HTERT RPE-1 (cell line): ENCODE measurements at regions not wholly inside any gene's neighbourhood (a gene's known extent, or its start where the extent isn't known, plus 50 kb on each side); places are given as distances from the start of the nearest gene placed in this dataset.
"Not testable (repeated sequence)": the region's sequence is repeated elsewhere in the genome, so short reads cannot be mapped to it uniquely, and the experiment has no call there.

Experiments used
- in situ Hi-C: fragments of 300-500 bp; cut with MboI; formaldehyde crosslinking; loops from 4 replicates; pipeline ENCODE4 v1.14.3; 2020; ENCODE audit warnings: low sequenced_read_pairs

DNA sequence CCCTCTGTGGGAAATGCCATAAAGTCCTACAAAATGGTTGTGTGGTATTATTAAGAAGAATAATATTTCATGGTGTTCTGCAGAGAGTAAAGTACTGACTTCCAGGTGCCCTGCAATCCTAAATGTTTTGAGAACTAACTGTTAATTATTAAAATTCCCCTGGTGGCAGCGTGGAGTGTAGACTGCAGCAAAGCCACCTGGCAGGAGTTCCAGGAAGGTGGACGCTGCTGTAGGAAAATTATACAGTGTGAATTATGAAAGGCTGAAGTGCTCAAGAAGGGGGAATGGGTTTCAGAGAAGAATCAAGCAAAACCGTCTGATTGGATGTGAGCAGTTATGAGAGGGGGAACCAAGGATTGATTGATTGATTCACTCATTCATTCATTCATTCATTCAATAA is 572.4 kb upstream of the PPP2R3A start:
- in situ Hi-C loops = no loop called here

DNA sequence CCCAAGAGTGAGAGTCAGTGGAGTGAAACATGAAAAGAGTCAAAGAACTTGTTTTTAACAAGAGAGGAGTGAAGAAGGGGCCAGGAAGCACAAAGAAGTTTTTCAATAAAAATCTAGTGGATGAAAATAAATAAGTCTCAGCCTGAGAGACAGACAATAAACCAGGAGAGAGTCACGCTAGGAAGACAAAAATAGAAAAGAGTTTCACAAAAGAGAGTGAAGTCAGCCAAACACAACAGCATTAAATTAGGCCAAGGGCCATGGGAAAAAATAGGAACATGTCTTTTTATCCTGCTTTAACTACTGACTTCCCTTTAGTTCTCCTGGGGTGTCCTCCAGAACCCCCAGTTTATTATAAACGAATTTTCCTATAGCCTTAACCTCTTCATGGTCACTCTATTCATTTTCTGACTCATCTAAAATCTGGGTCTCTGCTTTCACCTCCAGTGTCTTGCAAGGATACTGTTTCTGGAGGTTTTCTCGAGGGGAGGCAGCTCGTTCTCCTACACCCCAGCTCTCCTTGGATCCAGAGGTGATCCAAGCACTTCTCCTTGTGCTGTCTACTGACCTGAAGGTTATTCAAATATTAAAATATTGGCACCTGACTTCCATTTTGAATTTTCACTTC is 571.5 kb upstream of the PPP2R3A start:
- in situ Hi-C loops = no loop called here

DNA sequence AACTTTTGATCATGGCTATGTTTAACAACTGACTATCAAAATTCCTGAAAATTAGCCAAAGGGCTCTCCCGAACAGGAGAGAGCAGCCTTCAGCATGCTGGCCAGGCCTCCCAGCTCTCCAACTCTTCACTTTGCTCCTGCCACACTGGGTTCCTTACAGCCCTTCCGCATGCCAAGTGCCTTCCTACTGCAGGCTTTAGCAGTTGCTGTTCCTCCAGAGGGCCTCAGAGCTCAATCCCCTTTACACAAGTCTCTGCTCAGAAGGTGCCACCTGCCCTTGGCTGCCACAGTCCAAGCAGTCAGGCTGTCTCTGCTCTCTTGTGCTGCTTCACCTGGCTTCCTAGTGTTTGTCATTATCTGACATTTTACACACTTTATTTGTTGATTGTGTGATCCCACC is 553.1 kb upstream of the PPP2R3A start:
- in situ Hi-C loops = no loop called here

DNA sequence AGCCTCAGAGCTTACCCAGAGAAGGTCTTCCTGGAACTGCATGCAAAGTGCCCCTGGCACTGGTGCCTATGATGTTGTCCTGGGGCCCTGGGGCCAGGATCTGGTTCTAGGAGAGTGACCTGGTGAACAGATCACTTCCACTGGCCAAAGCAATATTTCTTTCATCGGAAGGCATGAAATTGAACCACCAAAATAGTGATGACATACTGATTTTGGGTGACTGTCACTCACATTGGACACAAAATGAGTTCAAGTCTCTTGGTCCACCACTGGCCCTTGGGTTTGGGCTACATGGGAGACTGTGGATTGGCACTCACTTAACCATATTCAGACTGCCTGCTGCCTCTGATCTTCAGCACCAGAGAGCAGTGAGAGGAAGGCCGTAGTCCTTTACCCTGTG is 549.3 kb upstream of the PPP2R3A start:
- in situ Hi-C loops = no loop called here

DNA sequence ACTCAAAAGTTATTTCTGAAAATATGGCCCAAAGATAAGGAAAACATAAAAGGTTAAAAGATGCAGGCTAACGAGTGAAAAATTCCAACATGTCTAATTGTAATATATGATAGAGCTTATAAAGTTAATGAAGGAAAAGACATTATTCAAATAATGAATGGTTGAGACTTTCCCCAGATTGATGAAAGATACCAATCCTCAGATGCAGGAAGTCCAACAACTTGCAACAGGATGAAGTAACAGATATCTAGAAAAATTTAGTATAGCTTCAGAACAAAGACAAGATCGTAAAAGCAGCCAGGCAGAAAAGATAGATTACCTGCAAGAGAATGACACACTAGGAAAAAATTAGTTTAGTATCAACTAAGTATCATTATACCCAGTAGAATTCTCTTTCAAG is 546.4 kb upstream of the PPP2R3A start:
- in situ Hi-C loops = no loop called here

DNA sequence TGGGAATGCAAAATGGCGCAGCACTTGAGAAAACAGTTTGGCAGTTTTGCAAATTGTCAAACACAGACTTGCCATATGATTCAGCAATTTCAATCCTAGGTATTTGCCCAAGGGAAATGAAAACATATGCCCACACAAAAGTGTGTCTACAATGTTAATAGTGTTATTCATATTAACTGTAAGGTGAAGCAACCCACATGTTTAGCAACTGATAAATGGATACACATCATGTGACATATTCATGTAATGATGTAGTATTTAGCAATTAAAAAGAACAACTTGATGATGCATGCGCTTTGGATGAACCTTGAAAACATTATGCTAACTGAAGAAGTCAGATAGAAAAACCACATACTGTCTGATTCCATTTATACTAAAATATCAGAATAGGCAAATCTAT is 539.0 kb upstream of the PPP2R3A start:
- in situ Hi-C loops = no loop called here

DNA sequence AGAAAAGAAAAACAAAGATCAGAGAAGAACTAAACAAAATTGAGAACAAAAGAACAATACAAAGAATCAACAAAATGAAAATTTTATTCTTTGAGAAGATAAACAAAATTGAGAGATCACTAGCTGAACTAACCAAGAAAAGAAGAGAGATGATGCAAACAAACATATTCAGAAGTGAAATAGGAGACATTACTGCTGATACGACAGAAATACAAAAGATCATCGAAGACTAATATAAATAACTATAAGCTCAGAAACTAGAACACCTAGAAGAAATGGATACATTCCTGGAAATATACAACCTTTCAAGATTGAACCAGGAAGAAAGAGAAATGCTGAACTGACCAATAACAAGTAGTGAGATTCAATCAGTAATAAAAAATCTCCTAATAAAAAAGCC is 533.1 kb upstream of the PPP2R3A start:
- in situ Hi-C loops = no loop called here

DNA sequence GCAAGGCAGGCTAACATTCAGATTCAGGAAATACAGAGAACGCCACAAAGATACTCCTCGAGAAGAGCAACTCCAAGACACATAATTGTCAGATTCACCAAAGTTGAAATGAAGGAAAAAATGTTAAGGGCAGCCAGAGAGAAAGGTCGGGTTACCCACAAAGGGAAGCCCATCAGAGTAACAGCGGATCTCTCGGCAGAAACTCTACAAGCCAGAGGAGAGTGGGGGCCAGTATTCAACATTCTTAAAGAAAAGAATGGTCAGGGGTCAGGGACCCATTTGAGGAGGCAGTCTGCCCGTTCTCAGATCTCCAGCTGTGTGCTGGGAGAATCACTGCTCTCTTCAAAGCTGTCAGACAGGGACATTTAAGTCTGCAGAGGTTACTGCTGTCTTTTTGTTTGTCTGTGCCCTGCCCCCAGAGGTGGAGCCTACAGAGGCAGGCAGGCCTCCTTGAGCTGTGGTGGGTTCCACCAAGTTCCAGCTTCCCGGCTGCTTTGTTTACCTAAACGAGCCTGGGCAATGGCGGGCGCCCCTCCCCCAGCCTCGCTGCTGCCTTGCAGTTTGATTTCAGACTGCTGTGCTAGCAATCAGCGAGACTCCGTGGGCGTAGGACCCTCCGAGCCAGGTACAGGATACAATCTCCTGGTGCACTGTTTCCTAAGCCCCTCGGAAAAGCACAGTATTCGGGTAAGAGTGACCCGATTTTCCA is 526.5 kb upstream of the PPP2R3A start:
- in situ Hi-C loops = not testable (repeated sequence)

DNA sequence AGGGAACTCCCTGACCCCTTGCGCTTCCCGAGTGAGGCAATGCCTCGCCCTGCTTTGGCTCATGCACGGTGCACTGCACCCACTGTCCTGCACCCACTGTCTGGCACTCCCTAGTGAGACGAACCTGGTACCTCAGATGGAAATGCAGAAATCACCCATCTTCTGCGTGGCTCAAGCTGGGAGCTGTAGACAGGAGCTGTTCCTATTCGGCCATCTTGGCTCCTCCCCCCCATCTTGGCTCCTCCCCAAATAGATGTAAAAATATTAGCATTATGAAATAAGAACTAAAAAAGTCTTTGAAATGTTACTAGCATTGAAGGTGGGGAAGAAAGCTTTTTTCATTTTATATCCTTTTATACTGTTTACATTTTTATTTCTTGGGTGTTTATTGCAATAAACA is 525.9 kb upstream of the PPP2R3A start:
- in situ Hi-C loops = not testable (repeated sequence)

DNA sequence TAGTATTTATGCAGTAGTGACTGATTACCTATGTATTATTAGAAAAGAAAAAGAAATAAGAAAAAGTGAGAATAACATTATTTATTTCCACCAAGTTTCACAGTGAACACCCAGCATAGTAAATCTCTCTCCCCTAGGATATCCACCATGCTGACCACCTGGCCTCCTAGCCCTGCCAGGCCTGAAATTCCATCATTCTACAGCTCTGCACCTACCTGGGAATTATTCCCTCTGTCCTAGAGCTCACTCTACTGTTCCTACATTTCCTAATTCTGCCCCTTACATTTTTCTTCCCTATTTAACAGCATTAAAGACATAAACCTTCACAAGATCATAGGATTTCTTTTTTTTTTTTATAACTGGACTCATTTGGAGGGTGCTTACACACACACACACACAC is 525.3 kb upstream of the PPP2R3A start:
- in situ Hi-C loops = no loop called here

DNA sequence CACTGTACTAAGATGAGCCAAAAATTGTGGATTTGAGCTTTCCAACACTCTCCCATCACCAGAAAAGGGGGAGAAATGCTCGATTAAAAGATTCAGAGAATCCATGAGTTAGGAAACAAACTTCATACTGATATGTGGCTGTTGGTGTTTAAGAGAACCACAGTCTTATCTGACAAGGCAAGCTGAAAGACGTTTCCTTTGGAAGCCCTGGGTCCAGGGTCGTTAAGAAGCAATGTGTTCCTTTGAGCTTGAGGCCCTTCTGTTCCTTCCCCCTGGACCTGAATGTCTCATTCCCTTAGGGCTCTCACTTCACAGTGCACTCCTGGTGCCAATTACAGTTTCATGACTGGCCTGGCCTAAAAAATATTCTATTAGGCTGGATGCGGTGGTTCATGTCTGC is 524.8 kb upstream of the PPP2R3A start:
- in situ Hi-C loops = no loop called here

DNA sequence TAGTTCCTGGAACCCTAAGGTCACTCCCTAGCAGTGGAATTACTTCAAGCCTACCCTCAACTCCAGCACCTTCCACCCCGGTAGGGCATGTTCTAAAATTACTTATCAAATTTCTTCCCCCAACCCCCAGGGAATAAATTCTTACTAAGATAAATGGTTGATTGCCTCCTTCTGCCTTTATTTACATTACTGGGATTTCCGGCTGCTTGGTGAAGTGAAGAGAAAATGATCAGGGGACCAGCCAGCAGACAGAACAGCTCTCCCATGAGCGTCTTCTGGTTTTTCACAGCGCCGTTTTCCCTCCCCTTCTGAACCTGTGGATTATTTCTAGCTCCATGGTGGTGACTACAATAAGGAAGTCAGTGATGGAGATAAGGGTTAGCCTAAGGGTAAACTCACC is 521.5 kb upstream of the PPP2R3A start:
- in situ Hi-C loops = no loop called here

DNA sequence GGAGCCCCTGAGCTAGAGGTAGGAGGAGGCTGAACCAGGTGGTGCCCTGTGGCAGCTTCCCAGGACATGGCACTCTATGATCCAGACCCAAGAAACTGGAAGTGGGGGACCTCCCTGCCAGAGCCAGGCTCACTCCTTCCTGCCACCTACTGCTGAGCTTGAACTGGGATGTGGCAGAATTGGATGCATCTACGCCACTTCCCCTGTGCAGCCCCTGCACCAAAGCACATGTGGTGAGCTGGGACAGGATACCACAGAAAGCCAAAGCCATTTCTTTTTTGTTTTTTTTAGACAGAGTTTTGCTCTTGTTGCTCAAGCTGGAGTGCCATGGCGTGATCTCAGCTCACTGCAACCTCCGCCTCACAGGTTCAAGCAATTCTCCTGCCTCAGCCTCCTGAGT is 518.0 kb upstream of the PPP2R3A start:
- in situ Hi-C loops = no loop called here

DNA sequence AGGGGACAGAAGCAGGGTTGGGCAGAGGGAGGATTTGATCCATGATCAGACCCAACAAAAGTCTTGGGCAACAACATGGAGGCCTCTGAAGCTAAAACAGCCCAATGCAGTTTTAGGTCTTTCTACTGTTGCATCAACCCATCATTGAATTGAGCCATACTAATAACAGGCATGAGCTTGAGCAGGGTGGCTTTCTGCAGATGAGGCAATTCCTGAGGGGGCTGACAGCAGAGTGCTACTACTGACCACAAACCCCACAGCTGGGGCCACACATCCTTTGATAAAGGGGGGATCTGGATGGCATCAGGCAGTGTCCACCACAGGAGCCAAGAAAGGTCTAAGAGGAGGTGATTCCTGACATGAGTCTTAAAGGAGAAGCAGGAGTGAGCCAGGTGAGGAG is 517.0 kb upstream of the PPP2R3A start:
- in situ Hi-C loops = no loop called here

DNA sequence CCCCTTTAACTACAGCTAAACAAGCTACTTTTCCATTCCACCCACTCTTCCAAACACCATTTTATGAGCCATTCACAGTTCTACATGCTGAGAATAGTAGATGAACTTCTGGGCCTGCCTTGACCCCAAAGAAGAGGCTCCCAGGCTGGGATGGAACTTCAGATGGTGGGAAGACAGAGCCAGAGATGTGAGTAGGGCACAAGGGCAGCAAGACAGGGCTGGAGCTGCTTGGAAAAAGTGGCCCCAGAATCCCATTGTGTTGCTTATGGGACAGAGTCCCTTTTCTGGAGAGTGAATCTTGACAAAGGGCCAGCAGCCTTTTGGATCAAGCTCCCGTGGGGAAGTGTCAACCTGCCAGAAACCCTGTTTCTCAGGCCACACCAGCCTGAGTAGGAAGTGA is 516.5 kb upstream of the PPP2R3A start:
- in situ Hi-C loops = no loop called here

DNA sequence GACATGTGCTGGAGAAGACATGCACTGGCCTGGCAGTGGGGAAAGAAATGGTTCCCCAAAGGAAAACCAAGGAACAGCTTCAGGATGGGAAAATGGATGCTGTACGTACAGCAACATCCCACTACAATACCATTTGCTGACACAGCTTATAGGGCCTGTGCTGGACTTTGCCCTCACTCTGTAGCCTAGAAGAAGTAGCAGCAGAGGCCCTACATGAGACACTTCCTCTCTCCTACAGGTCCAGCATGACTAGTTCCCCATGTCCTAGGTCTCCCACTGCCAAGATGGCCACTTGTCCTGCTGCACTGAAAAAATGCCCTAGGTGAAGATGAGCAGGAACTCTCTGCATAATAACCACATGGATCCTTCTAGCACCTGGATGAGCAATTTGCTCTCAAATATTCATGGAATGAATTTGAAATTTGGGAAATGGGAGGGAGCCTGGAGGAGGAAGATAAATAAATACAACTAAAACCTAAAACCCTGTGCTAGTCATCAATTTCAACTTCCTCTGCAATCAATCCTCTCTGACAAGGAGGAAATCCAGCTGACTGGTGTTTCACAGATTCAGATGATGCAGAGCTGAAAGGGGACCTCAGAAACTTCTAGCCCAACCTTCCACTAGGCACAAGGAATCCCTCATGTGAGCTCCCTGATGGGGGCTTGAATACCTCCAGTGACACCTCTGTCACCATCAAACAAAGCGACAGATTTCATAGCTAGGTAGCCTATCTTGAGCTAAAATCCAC is 514.3 kb upstream of the PPP2R3A start:
- in situ Hi-C loops = no loop called here

DNA sequence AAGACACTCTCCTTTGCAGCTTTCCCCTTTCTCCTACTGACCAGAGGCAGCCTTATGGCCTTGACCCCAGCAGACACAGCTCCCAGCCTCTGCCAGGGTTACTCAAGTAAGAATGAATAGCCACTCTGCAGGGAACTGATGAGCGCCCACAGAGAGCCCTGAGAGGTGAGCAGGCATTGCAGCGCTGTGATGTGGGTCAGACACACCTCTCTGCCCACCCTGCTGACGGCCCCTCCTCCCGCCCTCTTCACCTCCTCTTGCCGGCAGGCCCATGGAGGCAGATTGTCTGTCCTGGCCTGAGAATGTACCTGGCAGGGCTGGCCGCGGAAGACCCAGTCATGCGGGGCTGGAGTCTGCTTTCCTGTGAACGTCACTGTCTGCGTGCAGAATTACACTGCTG is 512.6 kb upstream of the PPP2R3A start:
- in situ Hi-C loops = no loop called here

DNA sequence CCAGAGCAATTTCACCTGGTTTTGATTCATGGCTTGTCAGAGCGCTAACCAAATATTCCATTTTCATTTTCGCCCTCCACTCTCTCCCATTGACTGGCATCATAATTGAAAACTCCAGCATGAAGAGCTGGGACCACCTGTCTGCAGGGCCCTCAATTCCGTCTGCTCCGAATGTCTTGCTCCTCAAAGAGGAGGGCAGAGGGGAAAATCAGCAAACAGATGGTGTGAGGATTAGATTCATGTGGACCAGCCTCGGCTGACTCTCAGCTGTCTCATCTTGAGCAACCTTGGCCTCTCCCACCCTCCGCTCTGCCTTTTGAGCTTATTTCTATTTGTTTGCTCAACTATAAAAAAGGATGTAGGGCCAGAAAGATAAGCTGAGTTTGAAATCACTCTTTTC is 512.2 kb upstream of the PPP2R3A start:
- in situ Hi-C loops = no loop called here

DNA sequence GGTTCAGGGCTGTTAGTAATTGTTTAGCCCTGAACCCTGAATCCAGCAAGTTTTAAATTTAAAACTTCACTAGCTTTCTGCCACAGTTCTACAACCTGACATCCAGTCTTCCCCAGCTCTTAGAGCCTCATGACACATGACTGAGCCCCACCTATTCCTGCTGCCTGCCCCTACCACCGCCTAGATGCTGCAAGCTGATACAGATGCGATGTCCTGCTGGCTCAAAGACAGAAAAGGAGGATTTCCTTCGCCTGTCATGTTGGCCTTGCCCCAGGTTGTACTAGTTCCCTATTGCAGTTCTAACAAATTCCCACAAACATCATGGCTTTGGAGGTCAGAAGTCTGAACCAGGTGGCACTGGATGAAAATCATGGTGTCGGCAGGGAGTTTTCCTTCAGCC is 510.6 kb upstream of the PPP2R3A start:
- in situ Hi-C loops = no loop called here

DNA sequence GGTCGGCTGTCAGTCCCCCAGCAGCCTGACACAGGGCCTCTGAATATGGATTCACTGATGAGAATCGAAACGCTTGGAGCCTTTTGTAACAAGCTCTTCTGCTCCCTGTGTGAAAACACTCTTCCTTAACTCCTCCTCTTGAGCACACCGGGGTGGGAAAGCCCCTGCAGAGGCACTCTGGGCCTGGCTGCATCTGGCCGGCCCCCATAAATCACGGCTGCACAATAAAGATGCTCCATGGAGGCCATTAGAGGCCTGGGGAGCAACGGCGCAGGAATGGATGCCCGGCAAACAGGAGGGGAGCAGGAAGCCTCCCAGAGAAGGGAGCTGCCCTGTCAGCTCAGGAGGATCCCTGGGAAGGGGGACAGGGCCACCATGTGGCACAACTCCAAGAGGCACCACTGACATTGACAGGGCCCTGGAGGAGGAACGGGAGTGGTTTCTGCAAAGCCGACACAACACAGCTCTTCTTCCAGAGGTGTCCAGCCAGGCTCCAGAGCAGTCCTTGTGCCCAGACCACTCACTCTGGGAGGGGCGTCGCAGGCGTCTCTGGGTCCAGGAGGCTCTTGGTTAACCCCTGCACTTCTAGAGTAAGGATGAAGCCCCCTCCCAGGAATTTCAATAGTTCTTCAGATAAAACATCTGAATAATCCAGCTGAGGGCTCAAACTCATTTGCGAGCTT is 509.3 kb upstream of the PPP2R3A start:
- in situ Hi-C loops = no loop called here

DNA sequence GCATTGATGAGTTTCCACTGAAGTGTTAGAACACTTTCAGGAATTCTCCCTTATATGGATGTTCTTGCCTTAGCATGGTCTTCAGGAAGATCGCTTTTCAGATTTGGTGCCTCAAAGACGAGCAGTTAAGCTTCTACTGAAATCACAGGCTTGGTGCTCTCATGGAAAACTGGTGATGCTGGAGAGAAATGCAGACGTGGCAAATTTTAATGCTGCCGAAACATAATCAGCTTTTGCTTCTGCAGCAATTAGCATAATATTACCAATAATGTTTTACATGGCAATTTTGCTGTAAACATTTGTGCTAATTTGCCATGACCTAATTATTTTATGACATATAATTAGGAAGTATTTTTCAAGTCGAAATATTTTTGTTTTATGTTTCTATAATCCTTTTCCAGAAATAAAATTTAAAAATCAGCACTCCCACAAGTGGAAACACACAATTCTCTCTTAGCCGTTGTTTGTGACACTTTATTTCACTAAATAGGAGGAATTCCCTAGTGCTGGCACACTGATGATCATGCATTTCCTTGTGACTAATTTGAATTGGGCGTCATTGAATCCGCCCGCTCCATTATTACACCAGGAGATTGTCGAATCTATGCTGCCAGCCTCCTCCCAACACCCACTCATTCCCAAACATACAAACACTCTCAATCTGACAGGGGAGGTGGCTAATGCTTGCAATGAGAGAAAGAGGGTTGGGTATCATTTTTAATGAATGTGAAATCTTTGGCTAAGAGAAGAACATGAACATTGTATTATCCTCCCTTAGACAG is 506.8 kb upstream of the PPP2R3A start:
- in situ Hi-C loops = no loop called here
